T-helper 1 cell treated with Interleukin-12 subunit alpha and Interleukin-12 subunit beta and Interleukin-4 antibody, amounts not matched to agents 30 μg/mL and 1 μg/mL, for 36 hours (primary cell): ENCODE measurements at regions not wholly inside any gene's neighbourhood (a gene's known extent, or its start where the extent isn't known, plus 50 kb on each side); places are given as distances from the start of the nearest gene placed in this dataset.

Experiments used
- H3K27ac Mint-ChIP-seq: one replicate; pipeline ENCODE4 v1.8.0; 2021; ENCODE audit warnings: mild to moderate bottlenecking, mixed read lengths
- H3K27me3 Mint-ChIP-seq: one replicate; pipeline ENCODE4 v1.8.0; 2021; ENCODE audit warnings: low read depth, mixed read lengths
- H3K36me3 Mint-ChIP-seq: one replicate; pipeline ENCODE4 v1.8.0; 2021; ENCODE audit warnings: low read depth, mixed read lengths
- H3K4me1 Mint-ChIP-seq: one replicate; pipeline ENCODE4 v1.8.0; 2021; ENCODE audit warnings: low read depth, mixed read lengths
- H3K4me3 Mint-ChIP-seq: one replicate; pipeline ENCODE4 v1.8.0; 2021; ENCODE audit warnings: mild to moderate bottlenecking, moderate library complexity, mixed read lengths
- H3K9me3 Mint-ChIP-seq: one replicate; pipeline ENCODE4 v1.8.0; 2021; ENCODE audit warnings: mixed read lengths

- no peaks in the 10 kb centered on the region for H3K36me3 Mint-ChIP-seq
- no peak overlapping the region for H3K4me3 Mint-ChIP-seq
- no peaks in the 10 kb centered on the region for H3K27me3 Mint-ChIP-seq
- H3K27ac Mint-ChIP-seq = no peak overlapping the region
- H3K4me1 Mint-ChIP-seq = peaks cover 2% of the 10 kb centered on the region
- H3K9me3 Mint-ChIP-seq = no peaks in the 10 kb centered on the region
These were observed 150.9 kb upstream of the SPEF2 start for GRCh38 chr5:35466746-35467145.

GRCh38 chr5:35464757-35465156 is 152.9 kb upstream of the SPEF2 start:
- H3K27ac Mint-ChIP-seq = no peak overlapping the region
- H3K27me3 Mint-ChIP-seq = no peaks in the 10 kb centered on the region
- H3K4me3 Mint-ChIP-seq = no peak overlapping the region
- no peaks in the 10 kb centered on the region for H3K9me3 Mint-ChIP-seq
- no peaks in the 10 kb centered on the region for H3K36me3 Mint-ChIP-seq
- no peaks in the 10 kb centered on the region for H3K4me1 Mint-ChIP-seq

GRCh38 chr5:35461530-35461929 is 156.1 kb upstream of the SPEF2 start:
- Mint-ChIP-seq H3K9me3 (no peaks in the 10 kb centered on the region), H3K4me1 (no peaks in the 10 kb centered on the region)

GRCh38 chr5:35458824-35459207 is 158.8 kb upstream of the SPEF2 start:
- no peaks in the 10 kb centered on the region for H3K4me1 Mint-ChIP-seq
- no peaks in the 10 kb centered on the region for H3K9me3 Mint-ChIP-seq

More at GRCh38 chr5:35461530-35461929, 156.1 kb upstream of the SPEF2 start:
- Mint-ChIP-seq H3K27me3 (no peaks in the 10 kb centered on the region), H3K4me3 (no peak overlapping the region), H3K36me3 (no peaks in the 10 kb centered on the region), H3K27ac (no peak overlapping the region)

GRCh38 chr5:35457912-35458823 is 159.5 kb upstream of the SPEF2 start:
- no peaks in the 10 kb centered on the region for H3K9me3 Mint-ChIP-seq
- no peak overlapping the region for H3K4me3 Mint-ChIP-seq
- no peaks in the 10 kb centered on the region for H3K36me3 Mint-ChIP-seq
- no peaks in the 10 kb centered on the region for H3K27me3 Mint-ChIP-seq
- no peak overlapping the region for H3K27ac Mint-ChIP-seq
- H3K4me1 Mint-ChIP-seq = no peaks in the 10 kb centered on the region

More at GRCh38 chr5:35458824-35459207, 158.8 kb upstream of the SPEF2 start:
- no peak overlapping the region for H3K27ac Mint-ChIP-seq
- H3K36me3 Mint-ChIP-seq = no peaks in the 10 kb centered on the region
- no peaks in the 10 kb centered on the region for H3K27me3 Mint-ChIP-seq
- H3K4me3 Mint-ChIP-seq = no peak overlapping the region

- no peaks in the 10 kb centered on the region for H3K9me3 Mint-ChIP-seq
- H3K4me3 Mint-ChIP-seq = no peak overlapping the region
- H3K27ac Mint-ChIP-seq = no peak overlapping the region
- no peaks in the 10 kb centered on the region for H3K27me3 Mint-ChIP-seq
- H3K4me1 Mint-ChIP-seq = no peaks in the 10 kb centered on the region
- H3K36me3 Mint-ChIP-seq = no peaks in the 10 kb centered on the region
These were observed 161.2 kb upstream of the SPEF2 start for GRCh38 chr5:35456506-35456905.

GRCh38 chr5:35454011-35454525 is 163.6 kb upstream of the SPEF2 start:
- Mint-ChIP-seq H3K27ac (no peak overlapping the region), H3K27me3 (peaks cover 4% of the 10 kb centered on the region), H3K4me1 (no peaks in the 10 kb centered on the region), H3K36me3 (no peaks in the 10 kb centered on the region), H3K4me3 (no peak overlapping the region), H3K9me3 (no peaks in the 10 kb centered on the region)

GRCh38 chr5:35443803-35444595 is 173.7 kb upstream of the SPEF2 start:
- Mint-ChIP-seq H3K27me3 (peaks cover 4% of the 10 kb centered on the region), H3K4me1 (no peaks in the 10 kb centered on the region), H3K9me3 (no peaks in the 10 kb centered on the region), H3K4me3 (no peak overlapping the region), H3K36me3 (no peaks in the 10 kb centered on the region), H3K27ac (no peak overlapping the region)

GRCh38 chr5:35442885-35443639 is 174.6 kb upstream of the SPEF2 start:
- Mint-ChIP-seq H3K27me3 (peaks cover 12% of the 10 kb centered on the region), H3K36me3 (no peaks in the 10 kb centered on the region), H3K9me3 (no peaks in the 10 kb centered on the region), H3K4me3 (no peak overlapping the region), H3K4me1 (peaks cover 2% of the 10 kb centered on the region), H3K27ac (no peak overlapping the region)

- Mint-ChIP-seq H3K36me3 (no peaks in the 10 kb centered on the region), H3K9me3 (no peaks in the 10 kb centered on the region), H3K27ac (no peak overlapping the region), H3K4me3 (no peak overlapping the region), H3K27me3 (peaks cover 13% of the 10 kb centered on the region), H3K4me1 (peaks cover 2% of the 10 kb centered on the region)
These were observed 177.3 kb upstream of the SPEF2 start for GRCh38 chr5:35440409-35440808.

GRCh38 chr5:35438786-35439185 is 178.9 kb upstream of the SPEF2 start:
- Mint-ChIP-seq H3K4me1 (peaks cover 2% of the 10 kb centered on the region), H3K9me3 (no peaks in the 10 kb centered on the region), H3K4me3 (no peak overlapping the region), H3K36me3 (no peaks in the 10 kb centered on the region), H3K27me3 (peaks cover 17% of the 10 kb centered on the region), H3K27ac (no peak overlapping the region)

GRCh38 chr5:35438288-35438687 is 179.4 kb upstream of the SPEF2 start:
- Mint-ChIP-seq H3K4me1 (peaks cover 2% of the 10 kb centered on the region), H3K36me3 (no peaks in the 10 kb centered on the region), H3K27me3 (peaks cover 18% of the 10 kb centered on the region), H3K27ac (no peak overlapping the region), H3K4me3 (no peak overlapping the region), H3K9me3 (no peaks in the 10 kb centered on the region)

GRCh38 chr5:35436400-35437057 is 181.1 kb upstream of the SPEF2 start:
- Mint-ChIP-seq H3K27me3 (peaks cover 24% of the 10 kb centered on the region), H3K27ac (no peak overlapping the region), H3K36me3 (no peaks in the 10 kb centered on the region)

More at GRCh38 chr5:35436400-35437057, 181.1 kb upstream of the SPEF2 start:
- no peaks in the 10 kb centered on the region for H3K9me3 Mint-ChIP-seq
- H3K4me1 Mint-ChIP-seq = peaks cover 2% of the 10 kb centered on the region
- H3K4me3 Mint-ChIP-seq = no peak overlapping the region
